ENCODE measurements at regions not wholly inside any gene's neighbourhood (a gene's known extent, or its start where the extent isn't known, plus 50 kb on each side); places are given as distances from the start of the nearest gene placed in this dataset.

- TF ChIP-seq CTCF (IDR thresholded peaks at IDR 0.05) (no peak), POLR2AphosphoS5 (IDR thresholded peaks at IDR 0.05) (no peak), EP300 (IDR thresholded peaks at IDR 0.05) (no peak)
Measured at GRCh38 chr10:84997870-84998269, 669.5 kb downstream of the CCSER2 start.
